ENCODE measurements at regions not wholly inside any gene's neighbourhood (a gene's known extent, or its start where the extent isn't known, plus 50 kb on each side); places are given as distances from the start of the nearest gene placed in this dataset.

DNA sequence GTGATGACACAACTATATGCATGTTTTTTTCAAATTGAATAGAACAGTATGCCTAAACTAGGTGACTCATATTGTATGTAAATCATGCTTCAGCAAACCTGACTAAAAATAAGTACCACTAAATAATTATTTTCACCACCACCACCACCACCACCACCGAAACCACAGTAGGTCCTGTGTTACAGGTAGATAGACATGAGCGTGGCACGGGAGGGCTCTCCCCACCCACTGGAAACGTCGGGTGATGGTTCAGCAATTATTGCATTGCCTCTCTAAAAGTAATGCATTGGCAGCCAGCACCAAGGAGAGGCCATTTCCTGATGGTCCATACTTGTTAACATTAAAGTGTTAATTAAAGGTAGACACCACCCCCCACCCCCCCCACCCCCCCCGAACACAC, 297.0 kb upstream of the NCAM2 start:
- DNase-seq (ENCODE audit: low spot score) = no peak
- intact Hi-C loops (cut with DNase I) = no loop called here

DNA sequence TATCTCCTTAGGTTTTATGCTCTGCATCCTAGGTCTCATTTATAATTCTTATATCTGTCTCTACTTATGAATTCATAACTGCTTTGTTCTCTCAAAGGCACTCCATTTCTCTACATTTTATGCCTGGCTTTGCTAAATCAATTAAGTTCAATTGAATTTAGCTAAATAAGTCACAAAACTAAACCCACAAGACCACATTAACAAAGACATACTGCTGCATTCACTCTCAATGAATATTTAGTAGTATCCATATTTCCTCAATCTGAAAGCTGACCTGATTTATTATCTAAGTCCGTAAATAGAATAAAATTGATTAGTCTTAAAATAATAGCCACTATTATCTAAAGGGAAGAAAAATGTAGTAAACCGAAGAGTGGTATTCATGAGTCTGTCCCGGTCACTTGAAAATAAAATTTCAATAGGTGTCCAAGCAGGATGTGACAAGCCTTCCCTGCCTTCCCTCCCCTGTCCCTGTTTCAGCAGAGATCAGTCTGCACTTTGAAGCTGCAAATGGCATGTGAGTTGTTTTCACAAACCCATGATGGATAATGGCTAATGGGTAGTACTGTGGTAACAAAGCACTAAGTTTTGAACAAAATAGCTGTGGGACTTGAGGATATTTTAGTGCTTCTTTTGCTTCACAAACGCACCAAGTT, 295.0 kb upstream of the NCAM2 start:
- intact Hi-C loops (cut with DNase I) = no loop called here

DNA sequence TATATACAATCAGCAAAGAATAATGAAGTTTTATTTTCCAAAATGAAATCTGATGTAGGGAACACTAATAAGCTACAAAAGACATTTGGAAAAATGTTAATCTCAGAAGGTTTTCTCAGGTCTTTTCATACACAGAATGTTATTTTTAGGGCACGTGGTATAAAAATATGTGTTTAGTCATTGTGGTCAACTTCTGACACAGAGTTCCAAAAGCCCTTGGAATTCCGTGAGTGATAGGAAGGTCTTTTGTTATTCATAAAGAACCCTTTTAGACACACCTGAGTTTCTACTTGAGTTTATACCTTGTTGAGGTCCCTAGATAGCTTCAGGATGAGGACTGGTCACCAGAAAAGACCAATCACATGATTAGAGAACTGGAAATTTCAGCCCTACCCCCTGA, 277.6 kb upstream of the NCAM2 start:
- no peak for DNase-seq (ENCODE audit: low spot score)
- intact Hi-C loops (cut with DNase I) = no loop called here

More for the DNA sequence above, 295.0 kb upstream of the NCAM2 start:
- no peak for DNase-seq (ENCODE audit: low spot score)

DNA sequence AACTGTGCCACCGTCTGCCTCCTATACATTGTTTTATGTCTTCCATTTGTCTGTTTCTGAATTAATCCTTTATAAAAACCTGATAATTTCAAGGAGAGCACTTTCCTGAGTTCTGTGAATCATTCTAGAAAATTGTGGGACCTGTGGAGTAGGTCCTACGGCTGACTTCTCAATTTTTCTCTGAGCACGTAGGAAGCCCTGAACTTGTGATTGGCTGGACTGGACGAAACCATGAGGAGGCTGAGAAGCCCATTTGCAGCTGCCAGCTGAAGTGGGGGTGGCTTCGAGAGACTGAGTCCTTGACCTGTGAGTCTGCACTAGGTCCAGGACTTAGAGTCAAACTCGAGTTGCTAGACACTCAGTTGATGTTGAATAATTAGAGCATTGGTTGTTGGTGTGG, 277.1 kb upstream of the NCAM2 start:
- no peak for DNase-seq (ENCODE audit: low spot score)
- intact Hi-C loops (cut with DNase I) = no loop called here

DNA sequence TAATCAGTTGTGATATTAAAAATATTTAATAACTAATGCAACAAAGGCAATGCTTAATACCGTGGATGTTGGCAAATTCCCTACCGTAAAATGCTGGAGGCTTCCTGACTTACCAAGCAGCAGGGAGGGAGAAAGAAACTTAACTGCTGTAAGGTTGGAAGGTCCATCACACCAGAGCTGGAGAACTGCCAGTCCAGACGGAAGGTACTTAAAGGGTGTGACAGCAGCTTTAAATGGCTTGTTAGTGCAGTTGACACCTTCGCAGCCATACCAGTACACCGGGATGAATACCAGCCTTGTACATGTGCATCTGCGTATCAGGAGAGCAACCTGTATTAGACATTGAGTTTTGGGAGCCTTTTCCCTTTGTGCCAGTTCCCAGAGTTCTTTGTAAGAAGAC, 269.5 kb upstream of the NCAM2 start:
- no peak for DNase-seq (ENCODE audit: low spot score)
- intact Hi-C loops (cut with DNase I) = no loop called here

DNA sequence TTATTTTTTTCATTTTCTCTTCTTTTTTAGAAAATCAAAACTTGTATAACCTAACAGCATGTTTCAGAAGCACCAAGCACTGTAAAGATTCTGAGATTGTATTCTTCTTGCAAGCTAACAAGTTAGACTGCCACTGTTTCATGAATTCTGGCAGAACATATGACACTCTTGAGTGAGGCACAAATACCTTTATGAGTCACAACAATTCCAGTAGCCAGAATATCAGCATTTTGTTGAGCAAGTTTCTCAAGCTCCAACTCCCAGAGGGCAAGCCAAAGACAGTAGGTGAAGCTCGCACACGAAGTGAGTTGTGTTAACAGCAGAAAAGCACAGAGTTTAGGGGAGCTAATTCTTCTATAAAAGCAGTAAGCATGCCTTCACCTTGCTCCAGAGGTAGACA, 268.8 kb upstream of the NCAM2 start:
- intact Hi-C loops (cut with DNase I) = no loop called here
- no peak for DNase-seq (ENCODE audit: low spot score)

DNA sequence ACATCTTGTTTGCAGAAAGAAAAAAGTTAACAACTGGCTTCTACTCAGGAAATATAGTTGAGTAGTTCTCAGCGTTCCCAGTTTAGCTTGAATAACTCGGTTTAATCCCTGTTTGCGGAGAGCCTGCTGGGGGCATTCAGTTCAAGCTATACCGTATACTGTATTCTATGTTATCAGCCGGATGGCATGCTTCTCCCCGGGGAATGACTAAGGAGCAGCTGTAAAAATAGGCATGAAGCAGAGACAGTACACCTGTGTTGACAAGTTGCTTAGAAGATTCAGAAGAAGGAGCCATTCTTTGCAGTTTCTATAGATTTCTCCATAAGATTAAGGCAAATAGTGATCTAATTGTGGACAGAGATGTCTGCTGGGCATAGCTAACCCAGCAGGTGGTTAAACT, 267.8 kb upstream of the NCAM2 start:
- intact Hi-C loops (cut with DNase I) = no loop called here

DNA sequence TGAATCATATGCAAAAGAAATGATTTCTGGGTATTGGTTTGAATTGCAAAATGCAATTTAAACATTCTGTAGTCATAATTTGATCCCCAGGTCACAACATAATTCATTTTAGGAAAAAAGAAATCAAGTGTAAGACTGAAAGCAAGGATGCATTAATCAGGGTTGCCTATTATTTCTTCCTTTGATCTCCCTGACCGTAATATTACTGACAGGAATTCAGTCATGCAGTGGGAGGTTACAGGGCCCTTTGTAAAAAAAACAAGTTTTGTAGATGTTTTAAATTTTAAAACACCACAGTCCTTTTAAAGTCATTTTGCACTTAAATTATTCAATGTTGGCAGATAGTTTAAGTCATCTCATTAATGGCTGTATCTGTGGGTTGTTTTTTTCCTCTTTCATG, 263.0 kb upstream of the NCAM2 start:
- intact Hi-C loops (cut with DNase I) = no loop called here
- DNase-seq (ENCODE audit: low spot score) = no peak

More for the DNA sequence above, 267.8 kb upstream of the NCAM2 start:
- DNase-seq (ENCODE audit: low spot score) = no peak

DNA sequence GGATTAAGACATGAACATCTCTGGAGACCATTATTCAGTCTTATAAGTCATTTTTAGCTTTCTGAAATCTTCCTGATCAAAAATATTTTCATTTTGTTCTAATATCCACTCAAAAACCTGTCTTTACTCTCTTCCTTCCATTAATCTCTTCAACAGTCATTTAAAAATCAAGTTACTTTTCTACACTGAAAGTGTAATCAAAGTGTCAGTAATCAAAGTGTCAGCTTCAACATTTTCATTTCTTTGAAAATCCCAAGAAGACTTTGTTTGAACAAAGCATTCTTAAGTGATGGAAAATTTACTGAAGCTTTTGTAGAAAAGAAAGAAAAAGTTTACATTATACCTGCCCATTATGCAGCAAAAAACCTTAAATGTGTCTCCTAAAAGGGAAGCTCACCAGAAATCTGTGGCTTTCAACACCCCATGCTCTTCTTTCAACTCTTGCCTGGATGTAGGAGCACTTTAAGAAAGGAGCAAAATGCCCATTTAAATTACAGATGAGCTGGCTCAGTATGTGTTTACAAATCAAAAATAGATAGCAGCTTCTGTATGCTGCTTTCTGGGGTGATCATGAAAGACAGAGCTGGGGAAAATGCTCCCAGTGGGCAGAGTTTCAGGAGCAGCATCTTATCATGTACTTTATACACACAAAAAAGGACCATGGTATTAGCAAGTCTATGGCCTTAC, 260.8 kb upstream of the NCAM2 start:
- DNase-seq (ENCODE audit: low spot score) = no peak
- intact Hi-C loops (cut with DNase I) = no loop called here

DNA sequence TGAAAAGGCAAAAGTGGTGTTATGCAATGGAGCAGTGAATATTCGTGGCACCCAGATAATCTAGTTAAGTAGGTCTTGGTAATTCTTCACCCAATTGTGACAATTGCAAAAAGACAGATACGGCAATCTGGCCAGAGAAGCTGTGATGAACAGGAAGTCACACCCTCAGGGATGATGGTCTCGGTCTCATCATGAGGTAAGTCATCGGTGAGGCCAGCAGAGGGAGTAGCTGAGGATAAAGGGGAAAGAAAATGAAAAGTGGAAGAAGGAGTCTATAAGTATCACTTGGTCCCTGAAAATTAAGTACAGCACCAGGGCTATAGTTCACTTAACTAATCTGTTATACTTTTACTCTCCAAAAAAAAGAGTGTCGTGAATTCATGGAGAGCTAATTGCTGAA, 258.8 kb upstream of the NCAM2 start:
- no peak for DNase-seq (ENCODE audit: low spot score)
- intact Hi-C loops (cut with DNase I) = no loop called here

DNA sequence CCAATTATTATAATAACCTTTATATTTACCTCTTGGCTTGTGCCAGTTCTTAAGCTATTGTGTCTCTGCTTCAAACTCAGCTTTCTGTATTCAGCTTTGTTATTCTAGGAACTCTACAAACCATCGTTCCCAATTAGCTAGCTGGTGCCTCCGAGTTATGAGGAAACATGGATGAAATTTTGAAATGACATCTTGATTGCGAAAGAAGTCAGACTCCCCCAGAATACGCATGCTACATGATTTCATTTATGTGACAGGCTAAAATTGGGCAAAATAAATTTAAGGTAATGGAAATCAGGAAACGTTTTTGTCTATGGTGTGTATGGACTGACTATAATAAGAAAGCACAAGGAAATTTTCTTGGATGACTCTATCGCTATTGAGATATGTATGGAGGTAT, 256.8 kb upstream of the NCAM2 start:
- intact Hi-C loops (cut with DNase I) = no loop called here
- DNase-seq (ENCODE audit: low spot score) = no peak

DNA sequence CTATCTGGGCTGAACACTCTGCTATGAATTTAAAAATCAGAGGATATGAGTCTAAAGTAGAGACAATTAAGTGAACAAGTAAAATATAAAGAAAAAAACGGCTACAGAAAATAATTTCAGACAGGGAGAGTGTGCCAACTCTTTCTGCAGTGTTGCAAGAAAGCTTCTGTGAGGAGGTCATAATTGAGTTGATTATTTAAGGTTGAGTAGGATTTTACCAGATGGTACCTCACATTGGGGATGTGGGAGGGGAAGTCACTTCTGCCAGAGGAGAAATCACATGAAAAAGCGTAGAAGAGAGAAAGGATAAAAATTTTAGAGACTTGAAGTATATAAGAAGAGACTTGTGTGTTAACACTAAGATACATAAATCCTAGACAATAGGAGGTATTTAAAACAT, 238.0 kb upstream of the NCAM2 start:
- no peak for DNase-seq (ENCODE audit: low spot score)
- intact Hi-C loops (cut with DNase I) = no loop called here

DNA sequence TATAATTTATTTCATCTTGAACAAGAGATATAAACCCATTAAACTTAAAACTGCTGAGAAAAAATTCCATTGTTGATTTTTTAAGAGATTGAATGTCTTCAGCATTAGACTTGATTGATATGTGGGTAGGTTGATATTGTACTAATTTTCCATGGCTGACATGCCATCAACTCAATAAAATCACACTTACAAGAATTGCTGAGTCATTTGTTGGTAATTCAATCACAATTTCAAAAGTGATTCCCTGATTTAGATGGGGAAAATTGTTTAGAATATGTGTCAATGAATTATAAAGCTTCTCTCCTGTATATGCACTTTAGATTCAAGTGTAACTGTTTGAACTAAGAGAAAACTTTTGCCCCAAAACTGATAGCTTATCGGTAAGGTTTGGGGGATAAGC, 223.5 kb upstream of the NCAM2 start:
- intact Hi-C loops (cut with DNase I) = no loop called here
- DNase-seq (ENCODE audit: low spot score) = no peak

DNA sequence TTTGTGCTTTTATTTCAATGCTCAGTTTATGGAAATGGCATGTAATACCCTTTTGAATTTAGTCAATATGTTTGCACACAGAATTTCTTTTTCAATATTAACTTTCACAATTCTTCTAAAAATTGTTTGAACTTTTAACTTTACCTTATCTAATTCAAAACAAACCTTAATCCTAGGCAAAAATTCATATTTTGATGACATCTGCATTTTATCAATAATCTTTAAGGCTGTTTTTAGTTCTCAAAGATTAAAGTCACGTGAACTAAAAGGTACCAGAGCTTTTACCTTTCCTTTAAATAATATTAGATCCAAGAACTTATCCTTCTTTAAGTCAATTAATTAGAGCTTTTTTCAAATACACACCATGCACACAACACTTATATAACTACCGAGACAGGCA, 218.9 kb upstream of the NCAM2 start:
- intact Hi-C loops (cut with DNase I) = no loop called here
- DNase-seq (ENCODE audit: low spot score) = no peak

DNA sequence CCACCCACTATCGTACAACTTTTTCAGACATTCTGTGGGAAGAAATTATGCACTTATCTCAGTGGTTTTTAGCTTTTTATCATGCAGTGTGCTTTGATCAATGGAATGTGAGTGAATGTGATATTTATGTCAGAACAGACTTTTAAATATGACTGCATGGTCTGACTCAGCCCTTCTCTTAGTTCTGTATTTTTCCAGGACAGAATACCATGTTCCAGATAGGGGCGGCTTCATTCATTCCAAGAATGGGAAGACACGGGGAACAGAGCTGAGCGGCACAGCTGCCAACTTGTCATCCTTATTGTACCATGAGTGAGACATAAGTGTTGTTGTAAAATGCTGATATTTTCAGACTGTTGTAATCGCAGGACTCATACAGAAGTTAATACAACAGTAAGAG, 214.6 kb upstream of the NCAM2 start:
- intact Hi-C loops (cut with DNase I) = no loop called here
- DNase-seq (ENCODE audit: low spot score) = no peak

DNA sequence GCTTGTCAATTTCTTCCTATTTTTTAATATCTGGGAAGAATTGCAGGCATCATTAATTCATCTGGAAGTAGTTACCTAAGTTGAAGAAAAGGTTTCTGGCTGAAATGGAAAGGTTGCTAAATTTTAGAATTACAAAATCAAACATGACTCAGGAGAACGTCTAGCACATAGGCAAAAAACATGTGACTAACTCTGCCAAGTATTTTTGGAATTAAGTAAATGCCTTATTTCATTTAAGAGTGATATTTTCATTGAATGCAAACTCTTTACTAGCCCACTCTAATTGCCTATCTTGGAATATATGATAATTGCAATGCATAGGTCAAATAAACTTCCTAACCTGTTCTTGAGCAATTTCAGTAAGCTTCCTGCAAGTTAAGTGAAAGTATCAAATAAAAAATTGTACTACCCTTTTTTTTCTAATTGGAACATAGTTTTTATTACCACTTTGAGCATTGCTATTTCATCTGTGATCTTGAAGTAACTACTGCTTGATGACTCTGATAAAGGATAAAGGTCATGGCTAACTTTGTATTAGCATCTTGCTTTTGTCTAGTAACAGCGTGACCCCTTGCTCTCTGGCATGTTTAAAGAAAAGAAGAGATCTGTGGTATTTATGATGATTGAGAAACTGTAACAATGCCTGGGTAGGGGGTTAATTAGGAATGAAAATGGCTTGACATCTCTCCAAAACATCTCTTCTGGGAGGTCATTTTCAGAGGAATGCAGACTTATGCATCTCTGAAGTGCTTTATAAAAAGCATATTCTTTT, 208.3 kb upstream of the NCAM2 start:
- DNase-seq (ENCODE audit: low spot score) = no peak
- intact Hi-C loops (cut with DNase I) = no loop called here

DNA sequence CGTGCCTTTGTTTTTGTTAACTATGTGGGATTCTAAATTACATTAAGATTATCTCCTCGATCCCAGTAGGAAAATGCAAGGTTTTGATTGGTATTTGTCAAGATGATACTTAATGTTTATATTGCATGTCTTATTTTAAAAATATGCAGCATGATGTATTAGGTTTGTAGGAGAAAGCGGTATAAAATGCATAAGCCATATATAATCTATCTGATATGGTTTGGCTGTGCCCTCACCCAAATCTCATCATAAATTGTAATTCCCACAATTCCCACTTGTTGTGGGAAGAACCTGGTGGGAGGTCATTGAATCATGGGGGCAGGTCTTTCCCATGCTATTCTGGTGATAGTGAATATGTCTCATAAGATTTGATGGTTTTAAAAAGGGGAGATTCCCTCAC, 198.1 kb upstream of the NCAM2 start:
- intact Hi-C loops (cut with DNase I) = no loop called here

DNA sequence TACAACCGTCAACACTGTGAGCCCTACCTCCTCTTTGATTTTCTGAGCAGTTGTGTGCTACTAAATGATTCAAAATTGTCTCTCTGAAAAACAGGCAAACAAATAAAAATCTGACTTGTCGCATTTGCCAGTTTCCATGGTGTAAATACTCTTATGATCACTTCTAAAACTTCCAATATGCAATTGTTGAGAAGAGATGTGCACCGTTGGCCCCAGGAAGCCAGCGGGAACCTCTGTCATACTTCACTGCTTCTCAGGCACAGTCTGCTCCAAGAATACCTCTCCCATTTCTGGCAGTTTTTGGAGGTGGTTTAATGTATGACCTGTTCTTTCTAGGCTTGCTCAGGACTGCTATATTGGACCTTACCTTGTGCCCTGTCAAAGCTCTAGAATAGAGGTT, 196.0 kb upstream of the NCAM2 start:
- no peak for DNase-seq (ENCODE audit: low spot score)
- intact Hi-C loops (cut with DNase I) = no loop called here

More for the DNA sequence above, 198.1 kb upstream of the NCAM2 start:
- DNase-seq (ENCODE audit: low spot score) = no peak

DNA sequence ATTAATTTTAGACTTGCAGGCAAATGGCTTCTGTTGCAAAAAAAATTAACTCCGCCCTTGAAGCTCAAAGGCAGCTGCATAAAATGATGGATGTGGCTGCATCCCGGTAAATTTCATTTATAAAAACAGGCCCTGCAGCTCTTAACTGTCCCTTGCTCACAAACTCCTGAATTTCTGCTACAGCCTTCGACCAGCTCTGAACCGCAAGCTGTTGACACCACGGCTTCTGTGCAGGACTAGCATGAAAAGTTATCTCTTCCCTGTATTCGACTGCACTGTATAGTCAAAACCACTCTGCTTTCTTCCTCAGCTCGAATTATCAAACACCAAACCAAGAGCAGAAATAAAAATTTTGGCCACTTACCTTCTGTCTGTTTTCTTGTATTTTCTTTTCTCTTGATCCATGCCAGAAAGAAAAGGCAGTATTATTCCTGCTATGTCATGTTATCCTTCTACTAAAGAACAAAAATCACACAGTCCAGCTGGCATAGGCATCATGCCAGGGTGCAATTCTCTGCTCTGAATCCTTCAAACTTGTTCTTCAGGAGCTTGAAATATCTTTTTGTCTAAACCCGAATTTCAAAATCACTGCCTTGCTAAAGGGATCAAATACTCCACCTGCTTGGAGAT, 195.5 kb upstream of the NCAM2 start:
- DNase-seq (ENCODE audit: low spot score) = no peak
- intact Hi-C loops (cut with DNase I) = no loop called here

DNA sequence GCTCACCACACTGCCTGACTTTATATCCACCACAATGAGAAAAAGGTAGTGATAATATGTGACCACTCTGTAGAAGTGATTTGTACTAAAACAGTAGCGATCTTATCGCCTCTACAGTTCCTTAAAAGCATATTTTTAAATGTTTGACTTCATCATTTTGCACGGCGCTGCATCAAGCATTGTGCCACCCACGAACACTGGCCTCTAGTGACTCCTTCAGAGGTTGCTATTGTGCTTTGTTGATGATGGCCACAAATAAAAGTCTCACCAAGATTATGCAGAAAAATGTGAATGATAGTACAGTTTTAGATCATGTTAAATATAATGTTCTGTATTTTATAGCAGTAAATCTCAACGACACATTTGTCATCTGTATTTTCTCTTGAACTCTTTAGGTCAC, 186.5 kb upstream of the NCAM2 start:
- DNase-seq (ENCODE audit: low spot score) = no peak
- intact Hi-C loops (cut with DNase I) = no loop called here

DNA sequence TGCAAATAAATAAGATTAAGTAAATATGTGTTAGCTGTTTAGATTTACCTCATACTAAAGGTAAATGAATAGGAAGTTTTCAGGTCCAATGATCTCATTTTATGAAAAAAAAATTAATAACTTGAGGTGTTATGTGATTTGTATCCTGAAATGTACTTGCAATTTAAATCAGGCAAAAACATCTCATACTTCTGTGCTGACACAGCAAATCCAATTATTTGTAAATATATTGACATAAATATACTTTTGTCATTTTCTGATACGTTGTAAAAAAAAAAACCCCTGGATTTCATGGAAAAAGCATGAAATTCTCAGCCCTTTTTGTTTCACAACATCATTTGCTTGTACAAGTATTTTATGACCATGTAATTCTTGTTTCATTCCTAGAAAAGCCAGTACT, 184.1 kb upstream of the NCAM2 start:
- intact Hi-C loops (cut with DNase I) = no loop called here
- no peak for DNase-seq (ENCODE audit: low spot score)

Data from cardiac septum (tissue), 1 donor.